GM18519 (cell line): ENCODE measurements at regions not wholly inside any gene's neighbourhood (a gene's known extent, or its start where the extent isn't known, plus 50 kb on each side); places are given as distances from the start of the nearest gene placed in this dataset.
"Not testable (repeated sequence)": the region's sequence is repeated elsewhere in the genome, so short reads cannot be mapped to it uniquely, and the experiment has no call there.

Source experiments
- ATAC-seq: cut with Tn5 transposase; IDR thresholded peaks from one replicate; pipeline ENCODE4 v1.9.1; 2021; ENCODE audit warnings: mild to moderate bottlenecking, moderate library complexity; ENCODE audit not compliant: unreplicated experiment, low FRiP score

DNA sequence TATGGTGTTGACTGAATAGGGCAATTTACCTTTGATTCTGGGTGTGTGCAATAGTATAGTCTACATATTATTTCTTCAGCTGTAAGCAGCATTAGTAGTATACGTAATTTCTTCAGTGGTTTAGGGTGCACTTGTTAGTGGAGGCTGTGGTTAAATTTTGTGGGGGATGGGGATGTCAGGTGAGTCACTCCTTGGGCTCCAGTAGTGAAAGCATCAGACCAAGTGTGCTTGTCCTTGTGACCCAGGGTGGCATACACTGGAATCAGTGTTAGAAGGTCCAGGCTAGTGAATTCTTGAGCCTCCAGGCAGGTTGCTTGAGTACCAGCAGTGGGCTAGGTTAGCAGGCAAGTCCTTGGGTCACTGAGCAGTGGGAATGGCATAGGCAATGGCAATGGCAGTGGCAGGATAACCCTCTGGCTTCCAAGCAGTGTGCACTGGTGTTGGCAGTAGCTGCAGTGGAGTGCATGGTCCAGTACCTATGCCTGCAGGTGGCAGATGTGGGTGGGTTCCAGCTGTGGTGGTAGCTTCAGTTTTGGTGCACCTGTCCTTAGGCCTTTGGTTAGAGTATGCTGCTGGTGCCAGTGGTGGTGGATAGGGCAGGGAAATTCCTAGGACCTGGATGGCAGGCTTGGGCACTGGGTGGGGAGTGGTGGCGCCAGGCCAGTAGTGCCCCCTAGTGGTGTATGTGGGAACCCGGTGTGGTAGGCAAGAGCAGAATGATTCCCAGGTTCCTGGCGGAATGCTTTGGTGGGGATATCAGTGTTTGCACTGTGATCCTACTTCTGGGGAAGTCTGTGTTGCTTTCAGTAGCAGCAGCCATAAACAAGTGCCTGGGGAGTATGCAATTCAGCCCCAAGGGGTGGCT is 531.0 kb downstream of the SMARCA1 start:
- ATAC-seq = no peak

DNA sequence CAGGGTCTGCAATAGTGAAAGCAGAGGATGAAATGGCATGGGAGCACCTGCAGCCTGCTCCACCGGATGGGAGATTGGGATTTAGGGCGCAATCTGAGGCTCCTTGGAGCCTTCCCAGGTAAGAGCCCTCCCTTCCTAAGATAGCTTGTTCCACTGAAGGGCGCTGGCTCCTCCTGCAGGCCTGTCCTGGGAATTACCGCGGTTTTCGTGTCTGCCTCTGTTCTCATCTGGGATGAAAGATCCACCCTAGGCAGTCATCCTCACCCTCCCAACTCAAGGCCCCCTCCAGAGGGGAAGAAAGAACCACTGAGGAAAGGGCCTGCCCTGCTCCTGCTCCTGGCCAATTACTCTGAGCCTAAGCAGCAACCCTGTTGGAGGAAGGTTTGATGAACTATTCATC is 547.5 kb downstream of the SMARCA1 start:
- no peak for ATAC-seq

DNA sequence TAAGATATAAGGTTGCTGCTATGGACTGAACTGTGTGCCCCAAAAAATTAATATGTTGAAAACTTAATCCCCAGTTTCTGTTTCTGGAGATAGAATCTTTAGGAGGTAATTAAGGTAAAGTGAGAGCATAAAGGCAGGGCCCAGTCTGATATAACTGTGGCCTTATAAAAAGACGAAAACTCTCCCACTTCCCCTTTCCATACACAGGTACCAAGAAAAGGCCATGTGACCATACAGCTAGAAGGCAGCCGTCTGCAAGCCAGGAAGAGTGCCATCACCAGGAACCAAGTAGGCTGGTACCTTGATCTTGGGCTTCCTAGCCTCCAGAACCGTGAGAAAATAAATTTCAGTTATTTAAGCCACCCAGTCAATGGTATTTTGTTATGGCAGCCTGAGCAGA is 550.3 kb downstream of the SMARCA1 start:
- no peak for ATAC-seq

DNA sequence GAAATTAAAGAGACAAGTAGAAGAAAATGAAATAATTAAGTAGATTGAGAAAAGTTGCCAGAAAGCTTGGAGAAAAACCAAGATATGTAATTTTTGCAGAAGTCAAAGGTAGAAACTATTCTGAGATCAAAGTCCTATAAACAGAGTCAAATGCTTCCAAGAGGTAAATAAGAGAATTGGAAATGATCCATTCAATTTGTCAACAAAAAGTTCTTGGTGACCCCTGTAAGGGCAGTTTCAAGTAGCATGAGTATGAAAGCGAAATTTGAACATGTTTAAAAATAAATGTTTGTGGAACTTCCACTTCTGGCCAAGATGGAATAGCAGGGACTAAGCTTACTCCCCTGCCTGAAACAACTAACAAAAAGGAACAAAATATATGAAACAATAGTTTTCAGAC is 562.0 kb downstream of the SMARCA1 start:
- no peak for ATAC-seq

DNA sequence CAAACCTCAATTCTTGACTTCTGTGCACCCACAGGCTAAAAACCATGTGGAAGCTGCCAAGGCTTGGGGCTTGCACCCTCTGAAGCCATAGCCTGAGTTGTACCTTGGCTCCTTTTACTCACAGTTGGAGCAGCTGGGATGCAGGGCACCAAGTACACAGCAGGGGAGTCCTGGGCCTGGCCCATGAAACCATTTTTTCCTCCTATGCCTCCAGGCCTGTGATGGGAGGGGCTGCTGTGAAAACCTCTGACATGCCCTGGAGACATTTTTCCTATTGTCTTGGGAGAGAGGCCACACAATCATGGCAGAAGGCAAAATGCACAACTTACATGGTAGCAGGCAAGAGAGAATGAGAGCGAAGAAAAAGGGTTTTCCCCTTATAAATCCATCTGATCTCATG is 568.6 kb downstream of the SMARCA1 start:
- not testable (repeated sequence) for ATAC-seq

GRCh38 chrX:128931071-128931470 is 592.2 kb downstream of the SMARCA1 start:
- ATAC-seq = no peak

GRCh38 chrX:128929271-128930057 is 593.8 kb downstream of the SMARCA1 start:
- ATAC-seq = no peak

DNA sequence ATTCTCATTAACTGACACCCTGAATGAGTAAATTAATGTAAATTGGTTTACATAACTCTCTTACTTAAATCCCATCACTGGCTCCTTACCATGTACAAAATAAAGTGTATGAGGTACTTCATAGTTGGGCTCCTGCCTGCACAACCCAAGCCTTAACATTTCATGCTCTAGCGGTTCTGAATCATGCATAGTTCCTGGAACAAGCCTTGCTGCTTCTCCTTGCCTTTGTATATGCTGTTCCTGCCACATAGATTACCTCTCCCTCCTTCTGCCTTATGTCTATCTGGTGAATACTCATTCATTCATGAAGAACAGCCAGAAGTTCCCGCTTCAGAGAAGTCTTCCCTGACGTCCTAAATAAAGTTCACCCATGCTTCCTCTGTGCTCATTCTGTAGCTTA is 594.7 kb downstream of the SMARCA1 start:
- no peak for ATAC-seq

GRCh38 chrX:128927363-128927762 is 595.9 kb downstream of the SMARCA1 start:
- ATAC-seq = no peak

DNA sequence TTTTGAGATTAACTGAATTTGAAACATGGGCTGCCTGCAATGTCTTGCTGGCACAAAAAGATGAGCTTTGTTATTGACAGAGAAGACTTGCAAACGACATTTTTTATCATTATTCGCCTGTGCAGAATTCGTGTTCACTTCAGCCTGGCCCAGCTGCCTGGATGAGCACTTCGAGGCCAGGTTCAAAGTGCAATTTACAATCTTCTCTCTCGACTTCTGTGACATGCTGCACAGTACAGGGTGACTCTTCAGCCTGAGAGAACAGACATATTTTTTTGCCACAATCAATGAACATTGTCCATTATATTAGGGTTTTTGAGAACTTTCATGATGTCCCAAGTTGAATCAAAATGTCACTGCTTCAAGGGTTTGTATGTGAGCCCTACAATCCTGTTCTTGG is 616.5 kb downstream of the SMARCA1 start:
- ATAC-seq = no peak

DNA sequence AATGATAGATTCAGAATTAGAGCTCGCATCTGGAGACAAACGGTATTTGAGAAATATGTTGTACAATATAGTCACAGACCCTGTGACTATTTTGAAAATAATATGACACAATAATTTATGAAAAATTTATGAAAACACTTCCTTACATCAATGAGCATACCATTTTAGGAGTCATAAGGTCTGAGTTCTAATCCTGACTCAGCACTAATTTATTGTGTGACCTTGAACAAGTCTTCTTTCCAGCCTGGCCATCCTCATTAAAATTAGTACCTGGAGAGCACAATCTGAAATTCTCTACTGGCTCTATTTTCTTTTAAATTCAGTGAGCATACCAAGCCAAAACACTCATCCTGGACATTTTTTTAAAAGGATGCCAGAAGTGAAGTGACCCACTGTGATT is 622.3 kb downstream of the SMARCA1 start:
- ATAC-seq = no peak

GRCh38 chrX:128897621-128898020 is 625.7 kb downstream of the SMARCA1 start:
- ATAC-seq = no peak

DNA sequence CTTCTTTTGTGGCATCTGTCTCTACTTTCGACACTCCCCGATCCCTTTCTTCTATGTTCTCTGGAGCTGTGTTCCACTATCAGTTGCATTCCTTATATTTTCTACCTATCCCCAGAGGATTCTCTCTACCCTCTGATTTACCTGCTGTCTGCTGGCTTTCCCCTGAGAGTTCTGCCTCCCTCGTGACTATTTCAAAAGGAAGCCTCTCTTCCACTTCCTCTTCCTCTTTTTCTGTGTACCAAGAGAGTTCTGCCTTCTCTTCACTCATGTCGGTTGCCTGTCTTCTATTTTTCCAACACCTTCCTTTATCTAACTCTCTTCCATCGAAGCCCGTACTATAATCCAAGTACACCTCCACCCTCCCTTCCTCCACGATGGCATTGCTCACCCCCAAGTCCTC is 631.7 kb downstream of the SMARCA1 start:
- no peak for ATAC-seq

DNA sequence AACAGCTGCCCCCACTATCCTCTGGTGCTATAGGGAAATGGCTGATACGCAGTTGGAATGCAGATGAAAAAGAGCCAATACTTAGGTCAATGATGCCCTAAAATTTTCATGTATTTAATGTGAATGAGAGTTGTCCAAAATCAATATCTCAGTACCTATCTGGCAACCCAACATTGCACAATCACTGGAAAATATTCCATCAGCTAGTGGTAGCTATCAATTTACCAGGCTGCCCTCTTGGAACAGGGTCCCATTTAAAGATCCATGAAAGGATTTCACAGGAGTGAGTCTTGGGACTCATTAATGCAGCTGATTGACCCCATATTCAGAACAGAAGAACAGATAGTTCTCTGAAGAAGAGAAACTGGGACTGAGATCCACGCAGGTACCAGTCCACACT is 638.9 kb downstream of the SMARCA1 start:
- no peak for ATAC-seq

- no peak for ATAC-seq
Observed at GRCh38 chrX:128883650-128884049, 639.6 kb downstream of the SMARCA1 start.

DNA sequence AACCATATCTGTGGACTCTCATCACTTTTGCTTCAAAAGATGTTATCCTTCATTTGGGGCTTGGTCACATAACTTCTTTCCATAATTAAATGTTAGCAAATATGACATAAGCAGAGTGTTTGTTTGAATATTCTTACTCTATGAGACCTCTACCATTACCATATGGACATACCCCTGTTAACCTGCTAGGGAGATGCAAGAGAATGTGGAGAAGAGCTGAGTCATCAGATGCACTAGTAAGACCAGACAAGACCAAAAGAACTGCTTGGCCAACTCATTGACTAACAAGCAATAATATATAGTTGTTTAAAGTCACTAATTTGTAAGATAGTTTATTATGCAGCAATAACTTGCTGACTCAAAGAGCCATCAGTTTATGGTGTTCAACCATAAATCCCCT is 652.9 kb downstream of the SMARCA1 start:
- no peak for ATAC-seq

GRCh38 chrX:128862557-128862956 is 660.7 kb downstream of the SMARCA1 start:
- no peak for ATAC-seq

GRCh38 chrX:128848374-128848773 is 674.9 kb downstream of the SMARCA1 start:
- ATAC-seq = no peak

- no peak for ATAC-seq
Observed at GRCh38 chrX:128846385-128846784, 676.9 kb downstream of the SMARCA1 start.

DNA sequence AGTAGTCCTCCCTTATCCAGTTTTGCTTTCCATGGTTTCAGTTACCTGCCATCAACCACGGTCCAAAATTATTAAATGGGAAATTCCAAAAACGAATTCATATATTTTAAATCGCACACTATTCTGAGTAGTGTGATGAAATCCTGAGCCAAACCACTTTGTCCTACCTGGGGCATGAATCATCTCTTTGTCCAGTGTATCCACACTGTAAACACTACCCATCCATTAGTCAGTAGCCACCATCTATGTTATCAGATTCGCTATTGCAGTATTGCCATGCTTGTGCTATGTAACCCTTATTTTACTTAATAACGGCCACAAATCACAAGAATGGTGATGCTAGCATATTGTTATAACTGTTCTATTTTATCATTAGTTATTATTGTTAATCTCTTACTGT is 704.6 kb downstream of the SMARCA1 start:
- no peak for ATAC-seq

- ATAC-seq = no peak
Observed at GRCh38 chrX:128816919-128817318, 706.4 kb downstream of the SMARCA1 start.

DNA sequence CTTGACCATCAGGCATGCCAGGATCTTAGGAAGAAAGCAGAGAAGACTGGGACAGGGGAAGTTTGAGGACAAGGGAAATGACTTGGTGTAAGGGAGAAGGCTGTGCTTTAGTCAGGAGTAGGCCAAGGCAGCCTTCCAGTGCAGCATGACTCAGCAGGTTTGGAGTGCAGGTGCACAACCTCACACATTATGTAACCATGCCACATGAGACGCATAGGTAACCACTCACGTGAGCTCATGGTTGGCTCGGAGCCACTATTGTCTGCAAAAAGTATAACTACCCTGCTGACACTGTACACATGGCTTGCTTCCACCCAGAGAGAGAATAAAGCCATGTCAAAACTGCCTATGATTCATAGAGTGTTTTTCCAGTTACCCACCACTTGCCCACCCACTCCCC is 715.9 kb downstream of the SMARCA1 start:
- ATAC-seq = no peak
